ENCODE measurements at regions not wholly inside any gene's neighbourhood (a gene's known extent, or its start where the extent isn't known, plus 50 kb on each side); places are given as distances from the start of the nearest gene placed in this dataset.

DNA sequence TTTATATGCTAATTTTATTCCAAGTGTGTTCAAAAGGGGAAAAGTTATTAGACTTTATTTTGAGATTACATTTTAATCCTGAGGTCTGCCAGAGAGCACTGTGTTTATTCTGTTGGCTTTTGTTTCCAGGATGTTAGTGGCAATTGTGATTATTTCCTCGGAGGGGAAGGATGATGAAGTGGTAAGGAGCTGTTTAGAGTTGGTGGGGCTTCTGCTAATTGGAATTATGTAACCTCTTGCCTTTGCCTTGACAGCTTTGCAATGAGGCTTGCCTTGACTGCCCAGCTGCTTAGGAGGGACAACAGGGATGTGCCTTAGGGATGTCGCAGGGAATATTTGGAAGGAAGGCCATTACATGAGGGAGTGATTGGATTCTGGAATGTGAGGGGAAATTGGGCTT is 89.7 kb upstream of the E2F8 start:
- TF ChIP-seq CREM (IDR thresholded peaks at IDR 0.05; ENCODE audit: low read depth) (no peak), XRCC3 (IDR thresholded peaks at IDR 0.05) (no peak), YBX1 (IDR thresholded peaks at IDR 0.05) (no peak), CC2D1A (IDR thresholded peaks at IDR 0.05) (no peak)
- TF ChIP-seq, protein P1, sequence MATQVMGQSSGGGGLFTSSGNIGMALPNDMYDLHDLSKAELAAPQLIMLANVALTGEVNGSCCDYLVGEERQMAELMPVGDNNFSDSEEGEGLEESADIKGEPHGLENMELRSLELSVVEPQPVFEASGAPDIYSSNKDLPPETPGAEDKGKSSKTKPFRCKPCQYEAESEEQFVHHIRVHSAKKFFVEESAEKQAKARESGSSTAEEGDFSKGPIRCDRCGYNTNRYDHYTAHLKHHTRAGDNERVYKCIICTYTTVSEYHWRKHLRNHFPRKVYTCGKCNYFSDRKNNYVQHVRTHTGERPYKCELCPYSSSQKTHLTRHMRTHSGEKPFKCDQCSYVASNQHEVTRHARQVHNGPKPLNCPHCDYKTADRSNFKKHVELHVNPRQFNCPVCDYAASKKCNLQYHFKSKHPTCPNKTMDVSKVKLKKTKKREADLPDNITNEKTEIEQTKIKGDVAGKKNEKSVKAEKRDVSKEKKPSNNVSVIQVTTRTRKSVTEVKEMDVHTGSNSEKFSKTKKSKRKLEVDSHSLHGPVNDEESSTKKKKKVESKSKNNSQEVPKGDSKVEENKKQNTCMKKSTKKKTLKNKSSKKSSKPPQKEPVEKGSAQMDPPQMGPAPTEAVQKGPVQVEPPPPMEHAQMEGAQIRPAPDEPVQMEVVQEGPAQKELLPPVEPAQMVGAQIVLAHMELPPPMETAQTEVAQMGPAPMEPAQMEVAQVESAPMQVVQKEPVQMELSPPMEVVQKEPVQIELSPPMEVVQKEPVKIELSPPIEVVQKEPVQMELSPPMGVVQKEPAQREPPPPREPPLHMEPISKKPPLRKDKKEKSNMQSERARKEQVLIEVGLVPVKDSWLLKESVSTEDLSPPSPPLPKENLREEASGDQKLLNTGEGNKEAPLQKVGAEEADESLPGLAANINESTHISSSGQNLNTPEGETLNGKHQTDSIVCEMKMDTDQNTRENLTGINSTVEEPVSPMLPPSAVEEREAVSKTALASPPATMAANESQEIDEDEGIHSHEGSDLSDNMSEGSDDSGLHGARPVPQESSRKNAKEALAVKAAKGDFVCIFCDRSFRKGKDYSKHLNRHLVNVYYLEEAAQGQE (IDR thresholded peaks at IDR 0.05; ENCODE audit: borderline replicate concordance): no peak
- TF ChIP-seq, protein P1 (CRISPR knock-in tag; IDR thresholded peaks at IDR 0.05; ENCODE audit: low read depth): no peak
- TF ChIP-seq, protein P2, sequence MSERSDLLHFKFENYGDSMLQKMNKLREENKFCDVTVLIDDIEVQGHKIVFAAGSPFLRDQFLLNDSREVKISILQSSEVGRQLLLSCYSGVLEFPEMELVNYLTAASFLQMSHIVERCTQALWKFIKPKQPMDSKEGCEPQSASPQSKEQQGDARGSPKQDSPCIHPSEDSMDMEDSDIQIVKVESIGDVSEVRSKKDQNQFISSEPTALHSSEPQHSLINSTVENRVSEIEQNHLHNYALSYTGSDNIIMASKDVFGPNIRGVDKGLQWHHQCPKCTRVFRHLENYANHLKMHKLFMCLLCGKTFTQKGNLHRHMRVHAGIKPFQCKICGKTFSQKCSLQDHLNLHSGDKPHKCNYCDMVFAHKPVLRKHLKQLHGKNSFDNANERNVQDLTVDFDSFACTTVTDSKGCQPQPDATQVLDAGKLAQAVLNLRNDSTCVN (CRISPR knock-in tag; IDR thresholded peaks at IDR 0.05): no peak
- TF ChIP-seq, protein P3, sequence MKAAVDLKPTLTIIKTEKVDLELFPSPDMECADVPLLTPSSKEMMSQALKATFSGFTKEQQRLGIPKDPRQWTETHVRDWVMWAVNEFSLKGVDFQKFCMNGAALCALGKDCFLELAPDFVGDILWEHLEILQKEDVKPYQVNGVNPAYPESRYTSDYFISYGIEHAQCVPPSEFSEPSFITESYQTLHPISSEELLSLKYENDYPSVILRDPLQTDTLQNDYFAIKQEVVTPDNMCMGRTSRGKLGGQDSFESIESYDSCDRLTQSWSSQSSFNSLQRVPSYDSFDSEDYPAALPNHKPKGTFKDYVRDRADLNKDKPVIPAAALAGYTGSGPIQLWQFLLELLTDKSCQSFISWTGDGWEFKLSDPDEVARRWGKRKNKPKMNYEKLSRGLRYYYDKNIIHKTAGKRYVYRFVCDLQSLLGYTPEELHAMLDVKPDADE (conservative IDR thresholded peaks at IDR 0.05; ENCODE audit: control insufficient read depth, low read depth, low read length): no peak
- TF ChIP-seq, protein P4, sequence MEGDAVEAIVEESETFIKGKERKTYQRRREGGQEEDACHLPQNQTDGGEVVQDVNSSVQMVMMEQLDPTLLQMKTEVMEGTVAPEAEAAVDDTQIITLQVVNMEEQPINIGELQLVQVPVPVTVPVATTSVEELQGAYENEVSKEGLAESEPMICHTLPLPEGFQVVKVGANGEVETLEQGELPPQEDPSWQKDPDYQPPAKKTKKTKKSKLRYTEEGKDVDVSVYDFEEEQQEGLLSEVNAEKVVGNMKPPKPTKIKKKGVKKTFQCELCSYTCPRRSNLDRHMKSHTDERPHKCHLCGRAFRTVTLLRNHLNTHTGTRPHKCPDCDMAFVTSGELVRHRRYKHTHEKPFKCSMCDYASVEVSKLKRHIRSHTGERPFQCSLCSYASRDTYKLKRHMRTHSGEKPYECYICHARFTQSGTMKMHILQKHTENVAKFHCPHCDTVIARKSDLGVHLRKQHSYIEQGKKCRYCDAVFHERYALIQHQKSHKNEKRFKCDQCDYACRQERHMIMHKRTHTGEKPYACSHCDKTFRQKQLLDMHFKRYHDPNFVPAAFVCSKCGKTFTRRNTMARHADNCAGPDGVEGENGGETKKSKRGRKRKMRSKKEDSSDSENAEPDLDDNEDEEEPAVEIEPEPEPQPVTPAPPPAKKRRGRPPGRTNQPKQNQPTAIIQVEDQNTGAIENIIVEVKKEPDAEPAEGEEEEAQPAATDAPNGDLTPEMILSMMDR (IDR thresholded peaks at IDR 0.05 in 2 of 3, conservative IDR thresholded peaks at IDR 0.05 in 1 of 3; ENCODE audit: insufficient read depth in 2 of 3, low read depth in 1 of 3, low read length in 3 of 3): no peak
- TF ChIP-seq, protein P5, sequence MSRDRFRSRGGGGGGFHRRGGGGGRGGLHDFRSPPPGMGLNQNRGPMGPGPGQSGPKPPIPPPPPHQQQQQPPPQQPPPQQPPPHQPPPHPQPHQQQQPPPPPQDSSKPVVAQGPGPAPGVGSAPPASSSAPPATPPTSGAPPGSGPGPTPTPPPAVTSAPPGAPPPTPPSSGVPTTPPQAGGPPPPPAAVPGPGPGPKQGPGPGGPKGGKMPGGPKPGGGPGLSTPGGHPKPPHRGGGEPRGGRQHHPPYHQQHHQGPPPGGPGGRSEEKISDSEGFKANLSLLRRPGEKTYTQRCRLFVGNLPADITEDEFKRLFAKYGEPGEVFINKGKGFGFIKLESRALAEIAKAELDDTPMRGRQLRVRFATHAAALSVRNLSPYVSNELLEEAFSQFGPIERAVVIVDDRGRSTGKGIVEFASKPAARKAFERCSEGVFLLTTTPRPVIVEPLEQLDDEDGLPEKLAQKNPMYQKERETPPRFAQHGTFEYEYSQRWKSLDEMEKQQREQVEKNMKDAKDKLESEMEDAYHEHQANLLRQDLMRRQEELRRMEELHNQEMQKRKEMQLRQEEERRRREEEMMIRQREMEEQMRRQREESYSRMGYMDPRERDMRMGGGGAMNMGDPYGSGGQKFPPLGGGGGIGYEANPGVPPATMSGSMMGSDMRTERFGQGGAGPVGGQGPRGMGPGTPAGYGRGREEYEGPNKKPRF (IDR thresholded peaks at IDR 0.05; ENCODE audit: low read depth, low read length): no peak
